LNCaP clone FGC (cell line): ENCODE measurements at regions not wholly inside any gene's neighbourhood (a gene's known extent, or its start where the extent isn't known, plus 50 kb on each side); places are given as distances from the start of the nearest gene placed in this dataset.

Experiments used
- DNase-seq: peaks from one replicate; pipeline ENCODE4 v3.0.0-alpha.2; 2011; ENCODE audit warnings: low read depth
- H3K4me3 ChIP-seq: 2 replicates; pipeline ENCODE4 v1.5.1; 2011; ENCODE audit warnings: mild to moderate bottlenecking, low read depth, low read length, control low read depth
- CTCF ChIP-seq: IDR thresholded peaks from 2 replicates; pipeline ENCODE4 v1.5.1; 2012; ENCODE audit warnings: mild to moderate bottlenecking; ENCODE audit not compliant: control insufficient read depth, insufficient read depth; ENCODE audit errors: extremely low read depth

- TF ChIP-seq CTCF = no peak
- no peak overlapping the region for H3K4me3 ChIP-seq
- DNase-seq = no peak
Measured at GRCh38 chr16:51464996-51465395, 313.9 kb upstream of the SALL1 start.

- DNase-seq = no peak
- no peak overlapping the region for H3K4me3 ChIP-seq
- TF ChIP-seq CTCF = no peak
Measured at GRCh38 chr16:51461255-51461654, 310.2 kb upstream of the SALL1 start.

GRCh38 chr16:51458356-51459140 lies 307.5 kb upstream of the SALL1 start:
- DNase-seq = no peak
- TF ChIP-seq CTCF = no peak
- H3K4me3 ChIP-seq = no peak overlapping the region

- DNase-seq = no peak
- TF ChIP-seq CTCF = no peak
- no peak overlapping the region for H3K4me3 ChIP-seq
Measured at GRCh38 chr16:51457775-51458174, 306.7 kb upstream of the SALL1 start.

GRCh38 chr16:51455398-51455797 lies 304.3 kb upstream of the SALL1 start:
- no peak overlapping the region for H3K4me3 ChIP-seq
- no peak for TF ChIP-seq CTCF
- no peak for DNase-seq

GRCh38 chr16:51453251-51453650 lies 302.2 kb upstream of the SALL1 start:
- H3K4me3 ChIP-seq = no peak overlapping the region

More at GRCh38 chr16:51453251-51453650, 302.2 kb upstream of the SALL1 start:
- no peak for DNase-seq
- no peak for TF ChIP-seq CTCF
